ENCODE measurements at regions not wholly inside any gene's neighbourhood (a gene's known extent, or its start where the extent isn't known, plus 50 kb on each side); places are given as distances from the start of the nearest gene placed in this dataset.

- TF ChIP-seq, protein P1, sequence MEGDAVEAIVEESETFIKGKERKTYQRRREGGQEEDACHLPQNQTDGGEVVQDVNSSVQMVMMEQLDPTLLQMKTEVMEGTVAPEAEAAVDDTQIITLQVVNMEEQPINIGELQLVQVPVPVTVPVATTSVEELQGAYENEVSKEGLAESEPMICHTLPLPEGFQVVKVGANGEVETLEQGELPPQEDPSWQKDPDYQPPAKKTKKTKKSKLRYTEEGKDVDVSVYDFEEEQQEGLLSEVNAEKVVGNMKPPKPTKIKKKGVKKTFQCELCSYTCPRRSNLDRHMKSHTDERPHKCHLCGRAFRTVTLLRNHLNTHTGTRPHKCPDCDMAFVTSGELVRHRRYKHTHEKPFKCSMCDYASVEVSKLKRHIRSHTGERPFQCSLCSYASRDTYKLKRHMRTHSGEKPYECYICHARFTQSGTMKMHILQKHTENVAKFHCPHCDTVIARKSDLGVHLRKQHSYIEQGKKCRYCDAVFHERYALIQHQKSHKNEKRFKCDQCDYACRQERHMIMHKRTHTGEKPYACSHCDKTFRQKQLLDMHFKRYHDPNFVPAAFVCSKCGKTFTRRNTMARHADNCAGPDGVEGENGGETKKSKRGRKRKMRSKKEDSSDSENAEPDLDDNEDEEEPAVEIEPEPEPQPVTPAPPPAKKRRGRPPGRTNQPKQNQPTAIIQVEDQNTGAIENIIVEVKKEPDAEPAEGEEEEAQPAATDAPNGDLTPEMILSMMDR (IDR thresholded peaks at IDR 0.05): no peak
- TF ChIP-seq ZFX (IDR thresholded peaks at IDR 0.05; ENCODE audit: borderline replicate concordance): no peak
Measured at GRCh38 chr1:157439302-157439954, 112.9 kb downstream of the FCRL5 start.

Measured in 22Rv1 (cell line).